GM23248 (cell line): ENCODE measurements at regions not wholly inside any gene's neighbourhood (a gene's known extent, or its start where the extent isn't known, plus 50 kb on each side); places are given as distances from the start of the nearest gene placed in this dataset.

ENCODE experiments used
- DNase-seq: peaks from one replicate; pipeline ENCODE4 v3.0.0-alpha.2; 2015
- H2AFZ ChIP-seq: fragments of 200-600 bp; sonication (generic); 2 replicates; pipeline ENCODE4 v1.6.1; 2016; ENCODE audit warnings: antibody characterized with exemption
- H3F3A ChIP-seq: fragments of 200-600 bp; sonication (generic); 2 replicates; pipeline ENCODE4 v1.6.1; 2016; ENCODE audit warnings: mild to moderate bottlenecking, antibody characterized with exemption, mixed run types; ENCODE audit not compliant: insufficient read depth
- H3K27ac ChIP-seq: fragments of 200-600 bp; sonication (generic); 2 replicates; pipeline ENCODE4 v1.5.1; 2016; ENCODE audit warnings: mild to moderate bottlenecking
- H3K27me3 ChIP-seq: fragments of 200-600 bp; sonication (generic); replicated peaks from 2 replicates; pipeline ENCODE4 v1.6.1; 2016; ENCODE audit warnings: mild to moderate bottlenecking; ENCODE audit not compliant: insufficient read depth
- H3K36me3 ChIP-seq: fragments of 200-600 bp; sonication (generic); 2 replicates; pipeline ENCODE4 v1.6.1; 2016; ENCODE audit warnings: low read depth, mild to moderate bottlenecking
- H3K4me1 ChIP-seq: fragments of 200-600 bp; sonication (generic); 2 replicates; pipeline ENCODE4 v1.6.1; 2016; ENCODE audit warnings: mild to moderate bottlenecking; ENCODE audit not compliant: insufficient read depth
- H3K4me2 ChIP-seq: fragments of 200-600 bp; sonication (generic); one replicate; pipeline ENCODE4 v1.6.1; 2016; ENCODE audit warnings: mild to moderate bottlenecking; ENCODE audit not compliant: unreplicated experiment
- H3K4me3 ChIP-seq: fragments of 200-600 bp; sonication (generic); 2 replicates; pipeline ENCODE4 v1.5.1; 2016; ENCODE audit warnings: mild to moderate bottlenecking
- H3K79me2 ChIP-seq: fragments of 200-600 bp; sonication (generic); 2 replicates; pipeline ENCODE4 v1.6.1; 2016; ENCODE audit warnings: mild to moderate bottlenecking; ENCODE audit not compliant: insufficient read depth
- H3K9ac ChIP-seq: fragments of 200-600 bp; sonication (generic); 2 replicates; pipeline ENCODE4 v1.6.1; 2016; ENCODE audit warnings: mild to moderate bottlenecking
- H3K9me2 ChIP-seq: fragments of 200-600 bp; sonication (generic); 2 replicates; pipeline ENCODE4 v1.6.1; 2016; ENCODE audit warnings: mixed run types, mild to moderate bottlenecking, moderate library complexity; ENCODE audit not compliant: insufficient read depth
- H3K9me3 ChIP-seq: fragments of 200-600 bp; sonication (generic); one replicate; pipeline ENCODE4 v1.6.1; 2017; ENCODE audit warnings: low read depth
- H4K20me1 ChIP-seq: fragments of 200-600 bp; sonication (generic); 2 replicates; pipeline ENCODE4 v1.6.0; 2016; ENCODE audit not compliant: insufficient read depth
- EZH2 ChIP-seq: fragments of 200-600 bp; sonication (generic); IDR thresholded peaks from 2 replicates; pipeline ENCODE4 v1.6.1; 2018; ENCODE audit warnings: antibody characterized with exemption, mild to moderate bottlenecking; ENCODE audit not compliant: insufficient read depth, poor library complexity, severe bottlenecking
- EZH2phosphoT487 ChIP-seq: fragments of 200-600 bp; sonication (generic); IDR thresholded peaks from 2 replicates; pipeline ENCODE4 v1.6.1; 2018; ENCODE audit warnings: antibody characterized with exemption, moderate library complexity, mild to moderate bottlenecking, low read depth; ENCODE audit not compliant: insufficient read depth
- WGBS, 2 experiments: methylation state at CpG; one replicate each; pipeline ENCODE4 v1.1.6; 2015 to 2017; ENCODE audit warnings: low lambda C conversion rate in 2 of 2, low coverage in 1 of 2; ENCODE audit errors: missing lambda C conversion rate in 2 of 2; 5-methylcytosine and 5-hydroxymethylcytosine counted together
- in situ Hi-C: fragments of 300-500 bp; cut with MboI; formaldehyde crosslinking; loops from 2 replicates; pipeline ENCODE4 v1.15.0; 2020

- Histone ChIP-seq H4K20me1 (no peaks in the 10 kb centered on the region), H3K27ac (no peak overlapping the region), H3K9me2 (no peaks in the 10 kb centered on the region), H3K4me1 (no peaks in the 10 kb centered on the region), H3K36me3 (no peaks in the 10 kb centered on the region), H3K4me3 (no peak overlapping the region), H3K79me2 (no peaks in the 10 kb centered on the region), H3K9ac (no peak overlapping the region), H3K9me3 (no peaks in the 10 kb centered on the region), H2AFZ (no peak overlapping the region), H3K27me3 (0 out of 2 replicates have a peak, but pooled peaks cover 3% of the 10 kb centered on the region), H3F3A (no peaks in the 10 kb centered on the region), H3K4me2 (no peak overlapping the region)
- 69 to 73% methylated on average over 2 of the region's 2 CpGs for WGBS, 2 experiments
- in situ Hi-C loops, result loop anchor here (25.0 kb wide), 1 partner anchor 515 kb away; no protein-coding TSS in a partner anchor
- DNase-seq, result no peak
- no peak for TF ChIP-seq EZH2
- TF ChIP-seq EZH2phosphoT487, result no peak
These were observed 336.7 kb upstream of the PLET1 start for GRCh38 chr11:112597286-112597790.

DNA sequence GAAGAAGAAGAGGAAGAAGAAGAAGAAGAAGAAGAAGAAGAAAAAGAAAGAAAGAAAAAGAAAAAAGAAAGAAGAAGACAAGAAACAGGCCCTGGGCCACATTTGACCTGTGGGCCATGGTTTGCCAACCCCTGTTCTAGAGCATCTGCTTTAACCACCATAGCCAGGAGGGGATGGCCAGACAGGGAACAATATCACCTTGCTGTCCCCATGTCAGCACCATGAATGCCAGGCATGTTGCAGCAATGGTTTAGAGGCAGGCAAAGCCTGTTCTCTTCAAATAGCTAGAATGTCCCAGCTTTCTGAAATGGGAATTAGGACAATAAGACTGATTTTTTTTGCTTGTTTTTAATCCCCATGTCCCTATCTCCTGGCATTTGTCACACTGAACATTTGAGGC is 338.6 kb upstream of the PLET1 start:
- in situ Hi-C loops, result loop anchor here (25.0 kb wide), 1 partner anchor 513 kb away; no protein-coding TSS in a partner anchor
- TF ChIP-seq EZH2 (no peak), EZH2phosphoT487 (no peak)

GRCh38 chr11:112599856-112600533 is 339.3 kb upstream of the PLET1 start:
- H3K27me3 ChIP-seq, result 0 out of 2 replicates have a peak, but pooled peaks cover 3% of the 10 kb centered on the region
- H3K9me3 ChIP-seq, result no peaks in the 10 kb centered on the region
- H3K4me3 ChIP-seq, result no peak overlapping the region
- no peak overlapping the region for H2AFZ ChIP-seq
- in situ Hi-C loops, result loop anchor here (25.0 kb wide), 1 partner anchor 512 kb away; no protein-coding TSS in a partner anchor
- no peaks in the 10 kb centered on the region for H3F3A ChIP-seq
- TF ChIP-seq EZH2phosphoT487 (no peak), EZH2 (no peak)
- no peak overlapping the region for H3K9ac ChIP-seq
- H3K36me3 ChIP-seq, result no peaks in the 10 kb centered on the region
- H4K20me1 ChIP-seq, result no peaks in the 10 kb centered on the region
- peak; percentile 7 for DNase-seq
- H3K4me2 ChIP-seq, result no peak overlapping the region
- no peaks in the 10 kb centered on the region for H3K79me2 ChIP-seq
- H3K4me1 ChIP-seq, result no peaks in the 10 kb centered on the region
- 14 to 19% methylated on average over 5 of the region's 5 CpGs for WGBS, 2 experiments
- H3K27ac ChIP-seq, result no peak overlapping the region
- no peaks in the 10 kb centered on the region for H3K9me2 ChIP-seq

More for the DNA sequence above, 338.6 kb upstream of the PLET1 start:
- Histone ChIP-seq H3K9ac (no peak overlapping the region), H3K9me2 (no peaks in the 10 kb centered on the region), H3K27me3 (0 out of 2 replicates have a peak, but pooled peaks cover 3% of the 10 kb centered on the region), H3K27ac (no peak overlapping the region), H3K36me3 (no peaks in the 10 kb centered on the region), H2AFZ (no peak overlapping the region), H3K79me2 (no peaks in the 10 kb centered on the region), H4K20me1 (no peaks in the 10 kb centered on the region), H3F3A (no peaks in the 10 kb centered on the region), H3K4me2 (no peak overlapping the region), H3K4me1 (no peaks in the 10 kb centered on the region), H3K4me3 (no peak overlapping the region), H3K9me3 (no peaks in the 10 kb centered on the region)
- DNase-seq, result no peak

- no peaks in the 10 kb centered on the region for H3K9me3 ChIP-seq
- H3K79me2 ChIP-seq, result no peaks in the 10 kb centered on the region
- DNase-seq, result peak; percentile 64
- in situ Hi-C loops, result no loop called here
- no peaks in the 10 kb centered on the region for H3K9me2 ChIP-seq
- no peak overlapping the region for H3K4me3 ChIP-seq
- no peaks in the 10 kb centered on the region for H3K4me1 ChIP-seq
- no peaks in the 10 kb centered on the region for H3K36me3 ChIP-seq
- no peaks in the 10 kb centered on the region for H4K20me1 ChIP-seq
- 0 out of 2 replicates have a peak, but pooled peaks cover 3% of the 10 kb centered on the region for H3K27me3 ChIP-seq
- no peak overlapping the region for H3K4me2 ChIP-seq
- H3F3A ChIP-seq, result peaks cover 6% of the 10 kb centered on the region; the same call in 1 of the 2 replicates
- TF ChIP-seq EZH2 (no peak), EZH2phosphoT487 (no peak)
- H3K9ac ChIP-seq, result no peak overlapping the region
- no peak overlapping the region for H2AFZ ChIP-seq
- no peak overlapping the region for H3K27ac ChIP-seq
These were observed 344.5 kb upstream of the PLET1 start for GRCh38 chr11:112605093-112605666.
